ENCODE measurements at regions not wholly inside any gene's neighbourhood (a gene's known extent, or its start where the extent isn't known, plus 50 kb on each side); places are given as distances from the start of the nearest gene placed in this dataset.

DNA sequence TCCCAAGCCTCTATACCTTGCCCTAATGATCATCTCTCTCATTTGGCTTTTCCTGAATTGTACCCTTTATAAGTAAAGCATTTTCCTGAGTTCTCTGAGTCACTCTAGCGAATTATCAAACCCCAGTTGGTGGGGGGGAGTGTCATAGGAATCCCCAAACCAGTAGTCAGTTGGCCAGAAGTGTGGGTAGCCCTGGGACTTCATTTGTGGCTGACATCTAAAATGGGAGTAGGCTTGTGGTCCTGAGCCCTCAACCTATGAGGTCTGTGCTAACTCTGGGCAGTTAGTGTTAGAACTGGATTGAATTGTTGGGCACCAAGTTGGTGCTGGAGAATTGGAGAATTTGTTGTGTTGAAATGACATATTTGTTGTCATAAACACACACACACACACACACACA is 91.3 kb downstream of the BBS10 start:
- no peak for DNase-seq

DNA sequence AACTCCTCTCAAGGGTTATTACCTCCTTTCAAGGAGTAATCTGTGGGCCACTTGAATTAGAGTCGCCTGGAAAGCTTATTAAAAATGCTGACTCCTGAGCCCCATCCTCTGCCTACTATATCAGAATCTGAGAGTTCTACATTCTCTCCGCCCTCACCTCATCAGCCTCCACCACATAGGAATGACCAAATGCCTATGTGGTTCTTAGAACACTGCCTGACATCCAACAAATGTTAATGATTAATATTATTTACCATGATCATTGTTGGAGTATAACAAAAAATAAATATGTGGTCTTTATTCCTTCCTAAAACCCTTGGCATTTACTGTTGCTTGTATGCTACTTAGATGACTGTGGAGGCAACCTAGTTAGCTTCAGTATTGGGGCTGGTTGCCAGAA is 91.9 kb downstream of the BBS10 start:
- no peak for DNase-seq

DNA sequence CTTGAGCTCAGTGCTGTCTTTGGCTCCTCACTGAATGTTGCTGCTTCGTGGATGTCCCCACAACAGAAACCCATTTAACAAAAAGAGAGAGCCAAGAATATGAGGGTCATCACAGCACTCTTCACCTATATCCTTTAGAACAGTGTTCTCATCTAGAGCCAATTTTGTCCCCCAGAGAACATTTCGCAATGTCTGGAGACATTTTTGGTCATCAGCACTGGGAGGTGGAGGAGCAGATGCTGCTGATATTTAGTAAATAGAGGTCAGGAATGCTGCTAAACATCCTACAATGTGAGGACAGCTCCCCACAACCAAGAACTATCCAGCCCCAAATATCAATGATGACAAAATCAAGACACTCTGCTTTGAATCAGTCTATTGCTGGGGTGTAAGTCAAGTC is 92.5 kb downstream of the BBS10 start:
- no peak for DNase-seq

DNA sequence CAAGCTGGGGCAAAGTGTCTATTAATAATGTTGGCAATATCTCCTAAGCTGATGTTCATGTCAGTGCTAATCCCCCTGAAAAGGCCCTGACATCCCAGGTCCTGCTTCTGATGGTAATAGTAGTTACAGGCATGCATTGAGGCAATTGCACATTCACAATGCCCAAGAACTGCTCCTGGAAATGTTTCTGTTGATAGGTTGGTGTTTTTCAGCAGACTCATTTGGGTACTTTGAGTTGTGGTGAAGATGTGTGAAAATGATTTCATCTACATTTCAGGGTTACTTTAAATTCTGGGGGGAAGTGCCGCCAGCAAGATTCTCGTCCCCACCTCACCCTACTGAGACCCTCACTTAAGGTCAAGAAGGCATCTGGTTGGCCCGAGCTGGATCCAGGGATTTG is 92.9 kb downstream of the BBS10 start:
- DNase-seq = no peak

DNA sequence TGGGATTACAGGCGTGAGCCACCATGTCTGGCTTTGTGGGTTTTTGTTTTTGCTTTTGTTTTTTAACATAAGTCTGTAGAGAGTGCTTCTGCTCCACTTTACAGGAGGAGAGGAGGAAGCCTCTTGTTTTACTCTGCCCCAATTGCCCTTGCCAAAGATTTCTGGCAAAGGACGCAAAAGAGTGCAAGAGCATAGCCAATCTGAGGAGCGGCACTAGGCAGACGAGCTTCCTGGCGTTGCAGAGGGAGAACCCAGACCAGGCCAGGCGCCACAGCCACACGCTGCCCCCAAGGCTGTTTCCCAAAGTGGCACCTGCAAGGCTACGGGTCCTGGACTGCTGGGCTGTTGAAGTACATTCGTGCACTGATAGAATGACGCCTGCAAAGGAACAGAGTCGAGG is 96.2 kb downstream of the BBS10 start:
- DNase-seq = no peak

DNA sequence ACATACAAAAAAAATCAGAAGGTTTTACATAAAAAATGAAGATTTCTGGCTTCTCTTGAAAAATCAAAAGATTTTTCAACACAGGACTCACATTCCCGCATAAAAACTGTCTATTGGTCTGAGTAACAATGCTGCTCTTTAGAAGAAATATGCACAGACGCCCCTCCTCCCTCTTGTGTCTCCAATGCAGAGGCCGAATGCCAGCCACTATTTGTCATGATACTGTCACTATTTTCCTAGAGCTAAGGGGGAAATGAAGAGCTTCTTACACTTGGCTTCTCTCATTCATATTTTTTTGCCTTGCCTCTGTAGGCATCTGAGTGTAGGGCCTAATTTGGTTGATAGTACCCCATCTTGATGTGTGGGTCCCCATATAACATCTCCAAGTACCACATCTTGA is 98.0 kb downstream of the BBS10 start:
- peak; percentile 75 for DNase-seq

DNA sequence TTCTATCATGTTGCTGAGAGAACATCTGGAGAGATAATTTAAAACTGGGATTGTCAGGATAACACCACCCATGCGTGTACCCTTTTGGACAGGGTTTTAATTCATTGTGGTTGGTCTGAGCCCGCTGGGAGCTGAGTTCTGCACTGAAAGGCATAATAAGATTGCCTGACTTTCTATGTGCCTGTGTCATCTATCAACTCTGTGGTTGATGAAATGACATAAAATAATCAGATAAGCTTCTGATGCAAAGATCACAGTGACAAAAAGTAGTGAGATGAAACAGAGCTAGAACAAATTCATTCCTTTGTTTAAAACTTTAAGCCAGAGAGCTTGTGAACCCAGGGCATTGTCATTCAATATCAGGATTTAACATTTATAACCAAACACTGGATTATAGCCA is 98.7 kb downstream of the BBS10 start:
- no peak for DNase-seq

DNA sequence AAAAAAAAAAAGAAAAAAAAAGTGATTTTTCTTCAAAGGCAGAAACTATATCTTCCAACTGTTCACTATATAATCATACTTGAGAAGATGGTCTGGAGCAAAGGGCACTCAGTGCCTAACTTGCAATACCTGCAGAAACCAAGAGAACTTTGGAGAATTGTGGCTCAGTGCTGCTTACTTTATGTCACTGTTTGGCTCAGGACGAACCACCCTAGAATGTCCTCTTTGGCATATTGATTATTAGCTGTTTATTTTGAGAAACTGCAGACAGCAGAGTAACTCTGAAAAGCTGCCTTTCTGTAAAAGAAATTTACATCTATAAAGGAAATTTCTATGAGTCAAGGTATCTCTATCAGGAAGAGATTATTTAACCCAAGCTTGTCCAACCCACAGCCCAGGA is 100.2 kb downstream of the BBS10 start:
- no peak for DNase-seq

DNA sequence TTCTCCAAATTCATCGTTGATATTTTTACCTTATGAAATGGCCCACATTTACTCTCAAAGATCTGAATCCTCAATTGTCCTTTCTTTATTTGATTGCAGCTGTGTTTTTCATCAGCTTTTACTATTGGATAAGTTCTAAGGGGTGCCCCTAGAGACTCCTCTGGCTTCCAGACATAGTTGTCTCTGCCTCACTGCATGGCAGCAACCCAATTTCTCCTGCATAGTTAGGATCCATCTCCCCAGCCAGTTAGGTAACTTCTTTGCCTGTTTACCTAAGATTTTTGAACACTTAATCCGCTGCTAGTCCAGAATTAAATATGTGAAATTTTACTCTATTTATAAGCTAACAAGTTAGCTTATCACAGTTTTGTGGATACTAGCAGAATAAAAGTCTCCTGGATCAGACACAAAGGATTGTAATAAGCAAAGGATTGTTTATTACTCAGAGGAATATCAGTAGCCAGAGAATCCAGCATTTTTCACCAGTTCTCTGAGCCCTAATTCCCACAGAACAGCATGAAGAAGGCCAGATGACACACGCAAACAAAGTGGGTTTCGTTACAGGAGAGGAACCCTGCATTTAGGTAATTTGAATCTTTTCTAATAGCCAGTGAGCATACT is 101.1 kb downstream of the BBS10 start:
- DNase-seq = peak; percentile 73

DNA sequence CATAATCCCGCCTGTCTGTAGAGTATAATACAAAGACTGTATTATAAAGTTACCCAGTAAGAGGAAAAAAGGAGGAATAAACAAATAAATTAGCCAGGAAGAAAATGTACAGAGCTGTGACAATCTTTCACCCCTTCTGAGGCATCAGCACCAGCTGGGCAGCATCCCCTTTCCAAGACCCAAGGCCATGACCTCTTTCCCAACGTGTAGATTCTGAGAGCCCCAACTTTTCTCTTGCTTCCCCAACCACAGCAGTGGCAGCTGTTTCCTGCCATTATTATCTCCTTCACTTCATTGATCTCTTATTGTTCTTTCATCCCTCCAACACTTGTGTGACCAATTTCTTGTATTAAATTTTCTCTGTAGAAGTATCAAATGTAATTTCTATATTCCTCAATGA is 101.6 kb downstream of the BBS10 start:
- DNase-seq = no peak

DNA sequence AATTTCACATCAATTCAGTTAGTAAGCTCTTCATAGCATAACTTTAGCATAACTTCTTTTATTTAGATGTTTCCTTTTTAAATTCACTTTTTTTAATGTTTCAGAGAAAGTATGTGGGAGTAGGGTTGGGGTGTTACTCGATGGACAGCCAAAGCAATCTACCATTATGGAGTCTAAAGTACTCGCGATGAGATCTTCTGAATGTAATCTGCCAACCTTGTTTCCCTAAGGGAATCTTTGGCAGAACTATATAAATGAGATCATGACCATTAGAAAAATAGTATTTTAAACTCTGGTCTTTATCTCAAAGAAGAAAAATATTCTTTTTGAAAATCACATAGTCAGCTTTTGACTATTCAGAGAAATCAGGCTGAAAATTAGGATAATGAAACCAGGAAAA is 103.9 kb downstream of the BBS10 start:
- no peak for DNase-seq

DNA sequence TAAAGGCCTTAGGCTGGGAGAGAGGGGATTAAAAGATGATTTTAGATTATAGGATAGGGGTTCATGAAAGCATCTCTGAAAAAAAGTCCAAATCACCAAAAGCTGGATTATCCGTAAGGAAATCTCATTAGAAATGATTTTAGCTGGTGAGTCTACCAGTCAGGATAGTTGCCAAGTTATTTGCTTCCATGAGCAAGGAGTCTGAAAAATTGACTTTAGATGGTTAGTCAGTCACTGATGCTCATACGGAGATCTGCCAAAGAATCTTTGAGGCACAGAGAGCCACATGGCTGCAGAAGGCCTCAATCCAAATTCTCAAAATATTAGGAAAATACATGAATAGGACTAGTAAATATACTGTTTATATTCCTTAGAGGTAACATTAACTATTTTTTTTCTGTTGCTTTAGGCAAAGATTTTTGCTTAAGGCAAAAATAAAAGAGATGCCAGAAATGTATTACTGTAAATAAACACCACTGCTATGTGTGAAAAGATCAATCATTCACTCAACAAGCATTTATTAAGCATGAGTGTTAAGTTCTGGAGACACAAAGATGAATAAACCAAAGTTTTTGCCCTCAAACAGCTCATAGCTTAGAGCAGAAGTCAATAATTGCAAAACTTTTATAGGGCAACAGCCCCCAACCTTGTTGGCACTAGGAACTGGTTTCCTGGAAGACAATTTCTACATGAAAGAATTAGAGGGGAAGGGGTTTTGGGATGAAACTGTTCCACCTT is 105.2 kb downstream of the BBS10 start:
- DNase-seq = peak; percentile 37

DNA sequence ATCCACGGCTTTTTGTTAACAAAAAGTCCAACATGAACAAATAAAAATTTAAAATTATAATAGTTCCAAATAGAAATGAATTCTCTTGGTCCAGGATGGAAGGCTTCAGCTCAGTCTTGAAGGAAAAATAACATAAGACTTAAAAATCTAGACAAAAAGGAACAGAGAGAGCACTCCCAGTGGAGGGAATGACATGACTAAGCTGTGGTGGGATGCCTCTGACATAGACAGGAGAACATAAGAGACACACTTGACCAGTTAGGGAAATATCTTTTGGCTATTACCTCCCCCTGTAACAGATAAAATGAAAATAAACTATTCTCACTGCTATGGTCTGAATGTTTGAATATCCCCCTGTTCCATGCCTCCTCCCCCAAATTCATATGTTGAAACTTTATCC is 106.8 kb downstream of the BBS10 start:
- DNase-seq = no peak

DNA sequence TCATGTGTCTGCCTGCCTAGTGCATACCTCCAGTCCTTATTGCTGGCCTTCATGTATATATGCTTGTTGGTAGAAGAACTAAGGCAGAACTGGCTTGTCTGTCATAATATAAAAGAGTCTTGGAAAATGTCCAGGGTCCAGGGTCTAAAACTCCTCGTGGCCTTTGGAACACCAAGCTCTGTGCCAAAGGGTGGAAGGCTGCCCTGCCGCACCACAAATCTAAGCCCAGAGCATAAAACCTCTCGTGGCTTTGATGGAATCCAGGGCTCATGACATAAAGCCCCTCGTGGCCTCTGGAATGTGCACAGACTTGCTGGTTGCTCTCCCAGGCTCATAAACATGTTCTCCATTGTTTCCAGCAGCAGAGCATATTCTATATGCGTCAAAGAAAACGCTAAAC is 107.9 kb downstream of the BBS10 start:
- DNase-seq = peak; percentile 40

DNA sequence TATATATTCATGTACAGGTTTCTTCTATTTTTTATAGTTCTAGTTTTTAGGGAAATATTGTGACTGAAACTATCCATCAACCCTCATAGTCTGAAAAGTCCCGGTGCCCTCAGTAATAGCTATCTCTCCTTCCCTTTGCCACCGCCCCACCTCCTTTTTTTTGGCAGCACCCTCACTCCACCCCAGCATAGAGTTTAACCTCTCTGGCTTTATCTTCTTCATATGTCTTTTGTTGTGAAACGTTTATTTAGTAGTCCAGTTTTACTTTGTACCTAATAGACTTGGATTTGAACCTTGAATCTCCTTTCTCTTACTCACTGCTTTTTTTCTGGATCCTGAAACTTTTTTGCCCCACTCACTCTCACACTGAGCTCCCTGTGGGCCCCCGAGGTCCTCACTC is 109.5 kb downstream of the BBS10 start:
- DNase-seq = no peak

DNA sequence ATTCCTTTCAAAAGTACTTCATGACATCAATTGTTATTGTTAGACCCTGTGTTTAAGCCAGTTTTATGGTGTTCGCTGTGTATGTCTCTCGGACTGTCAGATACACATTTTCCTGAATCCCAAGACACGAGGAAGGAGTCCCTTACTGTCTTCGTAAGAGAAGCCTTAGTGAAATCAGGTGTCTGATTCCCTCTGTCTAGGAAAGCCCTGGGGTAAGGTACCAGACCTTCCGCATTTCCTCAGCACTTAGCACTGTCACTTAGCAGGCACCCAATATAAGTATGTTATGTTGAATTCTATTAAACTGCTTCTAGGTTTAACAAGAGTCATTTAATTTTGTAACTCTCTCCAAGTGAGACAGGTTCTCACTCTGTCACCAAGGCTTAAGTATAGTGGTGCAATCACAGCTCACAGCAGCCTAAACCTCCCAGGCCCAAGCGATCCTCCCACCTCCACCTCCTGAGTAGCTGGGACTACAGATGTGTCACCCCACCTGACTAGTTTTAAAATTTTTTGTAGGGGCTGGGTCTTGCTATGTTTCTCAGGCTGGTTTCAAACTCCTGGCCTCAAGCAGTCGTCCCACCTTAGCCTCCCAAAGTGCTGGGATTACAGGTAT is 111.0 kb downstream of the BBS10 start:
- no peak for DNase-seq

DNA sequence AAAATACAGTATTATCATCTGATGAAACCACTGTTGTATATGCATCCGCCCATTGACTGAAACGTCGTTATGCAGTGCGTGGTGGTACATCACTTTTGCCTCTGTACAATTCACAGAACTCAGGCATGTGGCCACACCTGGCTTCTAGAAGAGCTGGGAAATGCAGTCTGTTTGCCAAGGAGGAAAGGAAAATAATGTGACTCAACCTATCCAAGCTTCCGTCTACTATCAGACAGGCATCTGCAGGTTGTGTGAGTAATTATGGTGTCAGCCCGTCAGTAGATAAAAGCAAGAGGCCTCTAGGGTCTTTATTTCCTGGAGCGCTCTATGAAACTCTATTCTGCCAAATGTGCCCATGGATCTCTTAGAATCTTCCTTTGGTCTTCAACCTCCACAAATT is 111.6 kb downstream of the BBS10 start:
- DNase-seq = no peak

DNA sequence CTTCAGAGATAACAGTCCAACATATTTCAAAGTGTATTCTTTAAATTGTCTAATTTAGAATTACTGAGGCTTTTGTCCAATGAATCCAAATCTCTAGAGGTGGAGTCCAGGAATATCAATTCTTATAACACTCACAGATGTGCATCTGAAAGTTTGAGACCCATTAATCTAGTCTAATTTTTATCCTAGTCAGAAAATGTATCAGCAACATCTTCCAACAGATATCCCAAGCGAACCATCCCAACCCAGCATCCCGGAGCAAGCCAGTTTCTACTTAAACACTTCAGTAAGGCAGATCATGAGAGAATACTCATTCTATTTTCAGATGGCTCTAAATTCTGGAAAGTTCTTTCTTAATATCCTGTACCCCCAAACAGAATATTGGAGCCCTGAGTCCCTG is 113.5 kb downstream of the BBS10 start:
- DNase-seq = no peak

DNA sequence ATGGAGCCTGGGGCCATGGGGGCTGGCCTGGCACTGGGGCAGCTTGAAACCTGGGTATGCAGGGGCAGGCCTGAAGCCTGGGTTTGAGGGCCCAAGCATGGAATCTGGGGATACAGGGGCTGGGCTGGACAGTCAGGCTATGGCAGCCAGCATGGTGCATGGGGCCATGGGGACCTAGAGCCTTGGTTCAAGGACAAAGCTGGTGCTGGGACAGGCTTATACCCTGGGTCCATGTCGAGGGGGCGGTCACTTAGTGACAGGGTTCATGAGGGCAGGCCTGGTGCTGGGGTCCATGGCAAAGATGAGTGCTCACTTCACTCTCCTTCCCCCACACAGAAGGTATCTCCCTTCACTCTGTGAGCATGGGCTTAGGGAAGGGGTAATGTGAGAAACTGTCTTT is 116.2 kb downstream of the BBS10 start:
- no peak for DNase-seq

DNA sequence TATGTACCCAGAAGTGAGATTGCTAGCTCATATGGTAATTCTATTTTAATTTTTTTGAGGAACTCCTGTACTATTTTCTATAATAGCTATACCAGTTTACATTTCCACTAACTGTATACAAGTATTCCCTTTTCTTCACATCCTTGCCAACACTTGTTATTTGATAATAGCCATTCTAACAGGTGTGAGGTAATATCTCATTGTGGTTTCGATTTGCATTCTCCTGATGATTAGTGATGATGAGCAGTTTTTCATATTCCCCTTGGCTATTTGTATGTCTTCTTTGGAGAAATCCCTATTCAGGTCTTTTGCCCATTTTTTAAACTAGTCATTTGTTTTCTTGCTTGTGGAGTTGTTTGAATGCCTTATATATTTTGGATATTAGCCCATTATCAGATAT is 121.3 kb downstream of the BBS10 start:
- no peak for DNase-seq

DNA sequence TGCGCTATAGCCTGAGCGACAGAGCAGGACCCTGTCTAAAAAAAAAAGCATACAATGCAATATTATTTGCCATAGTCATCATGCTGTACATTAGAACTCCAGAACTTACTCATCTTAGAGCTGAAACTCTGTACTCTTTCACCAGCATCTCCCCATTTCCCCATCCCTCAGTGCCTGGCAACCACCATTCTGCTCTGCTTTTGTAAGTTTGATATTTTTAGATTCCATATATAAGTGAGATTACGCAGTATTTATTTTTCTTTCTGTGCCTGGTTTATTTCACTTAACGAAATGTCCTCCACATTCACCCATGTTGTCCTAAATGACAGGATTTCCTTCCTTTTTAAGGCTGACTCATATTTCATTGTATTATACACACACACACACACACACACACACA is 121.8 kb downstream of the BBS10 start:
- no peak for DNase-seq

DNA sequence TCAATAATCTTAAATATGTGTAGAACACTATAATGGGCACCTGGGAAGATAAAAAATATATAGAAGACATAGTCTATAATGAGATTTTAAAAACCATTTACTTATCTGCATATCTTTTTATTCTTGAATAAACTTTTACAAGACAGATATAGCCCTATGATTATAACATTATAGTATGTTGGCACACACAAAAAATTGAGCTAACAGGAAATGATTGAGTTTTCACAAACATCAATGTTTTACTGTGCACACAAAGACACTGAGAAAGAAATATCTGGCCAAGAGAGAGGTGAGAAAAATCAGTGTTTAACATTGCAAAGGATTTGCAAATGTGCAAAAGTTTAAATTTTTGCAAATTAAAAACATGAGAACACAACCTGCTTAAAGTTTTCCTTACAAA is 124.3 kb downstream of the BBS10 start:
- no peak for DNase-seq

DNA sequence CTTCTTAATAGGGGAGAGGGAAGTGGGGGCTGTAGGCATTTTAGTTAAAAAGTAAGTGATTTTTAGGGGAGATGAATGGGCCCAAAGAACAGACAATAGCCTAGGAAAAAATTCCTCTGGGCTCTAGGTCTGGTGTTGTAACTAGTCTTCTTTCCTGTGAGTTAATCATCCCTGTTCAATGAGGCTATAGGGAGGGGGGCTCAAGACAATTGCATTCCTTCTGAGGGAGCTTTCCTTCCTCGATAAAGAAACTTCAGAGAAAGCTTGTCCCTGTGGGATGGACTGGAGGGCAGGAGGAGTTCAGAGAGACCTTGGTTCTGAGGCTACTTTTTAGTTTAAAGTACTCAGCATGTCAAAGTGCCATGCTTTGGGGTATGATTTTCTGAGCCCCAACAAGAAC is 127.2 kb downstream of the BBS10 start:
- DNase-seq = no peak

DNA sequence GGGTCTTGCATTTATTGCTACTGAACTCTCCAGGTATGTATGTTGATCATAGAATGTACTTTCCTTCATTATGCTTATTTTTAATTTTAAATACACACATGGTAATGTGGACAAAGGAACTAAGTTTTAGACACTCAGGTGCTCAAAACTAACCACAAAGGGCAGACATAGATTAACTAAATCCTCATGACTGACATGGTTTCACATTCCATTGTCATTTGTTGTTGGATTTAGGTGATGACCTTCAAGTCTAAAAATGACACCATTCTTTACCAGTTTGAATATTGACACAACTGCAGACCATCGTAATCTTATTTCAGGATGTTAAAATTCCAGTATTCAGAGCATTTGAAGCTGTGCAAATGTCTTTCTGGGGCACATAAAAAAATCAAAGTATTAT is 128.4 kb downstream of the BBS10 start:
- DNase-seq = no peak

All from fibroblast of skin of scalp (primary cell).